Fibroblast of villous mesenchyme (primary cell): ENCODE measurements at regions not wholly inside any gene's neighbourhood (a gene's known extent, or its start where the extent isn't known, plus 50 kb on each side); places are given as distances from the start of the nearest gene placed in this dataset.

Experiments
- DNase-seq: peaks from one replicate; pipeline ENCODE4 v3.0.0-alpha.2; 2010; ENCODE audit warnings: low read depth
- H3K4me3 ChIP-seq: 2 replicates; pipeline ENCODE4 v1.5.1; 2011; ENCODE audit warnings: low read depth, mild to moderate bottlenecking, low read length
- CTCF ChIP-seq: IDR thresholded peaks from 2 replicates; pipeline ENCODE4 v1.5.1; 2012; ENCODE audit warnings: low read depth, mild to moderate bottlenecking, low read length; ENCODE audit not compliant: insufficient read depth

DNA sequence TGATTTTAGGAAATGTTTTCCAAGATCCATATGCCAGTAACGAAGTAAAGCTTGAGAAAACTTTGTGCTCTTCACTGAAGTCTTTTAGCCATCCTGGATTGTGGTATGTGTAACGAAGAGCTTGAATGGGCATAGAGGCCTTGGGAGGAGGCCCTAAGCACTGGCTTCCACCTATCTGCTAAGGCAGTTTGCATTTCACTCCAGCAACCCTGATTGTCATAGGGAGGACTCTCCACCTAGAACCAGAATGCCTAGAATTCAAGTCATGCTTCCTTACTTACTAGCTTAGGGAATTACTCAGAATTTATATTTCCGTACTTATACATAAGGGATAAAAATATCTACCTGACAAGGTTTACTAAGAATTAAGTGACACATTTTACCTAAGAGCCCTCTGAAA lies 451.5 kb downstream of the FBXO15 start:
- no peak for DNase-seq
- H3K4me3 ChIP-seq, result no peak overlapping the region
- TF ChIP-seq CTCF, result no peak

- H3K4me3 ChIP-seq, result no peak overlapping the region
- DNase-seq, result no peak
- TF ChIP-seq CTCF, result no peak
Observed at GRCh38 chr18:73693091-73693490, 454.5 kb downstream of the FBXO15 start.

GRCh38 chr18:73691624-73692023 lies 456.0 kb downstream of the FBXO15 start:
- no peak for DNase-seq
- H3K4me3 ChIP-seq, result no peak overlapping the region
- no peak for TF ChIP-seq CTCF

- no peak for TF ChIP-seq CTCF
- no peak overlapping the region for H3K4me3 ChIP-seq
- peak; percentile 68 for DNase-seq
Observed at GRCh38 chr18:73691118-73691517, 456.5 kb downstream of the FBXO15 start.

DNA sequence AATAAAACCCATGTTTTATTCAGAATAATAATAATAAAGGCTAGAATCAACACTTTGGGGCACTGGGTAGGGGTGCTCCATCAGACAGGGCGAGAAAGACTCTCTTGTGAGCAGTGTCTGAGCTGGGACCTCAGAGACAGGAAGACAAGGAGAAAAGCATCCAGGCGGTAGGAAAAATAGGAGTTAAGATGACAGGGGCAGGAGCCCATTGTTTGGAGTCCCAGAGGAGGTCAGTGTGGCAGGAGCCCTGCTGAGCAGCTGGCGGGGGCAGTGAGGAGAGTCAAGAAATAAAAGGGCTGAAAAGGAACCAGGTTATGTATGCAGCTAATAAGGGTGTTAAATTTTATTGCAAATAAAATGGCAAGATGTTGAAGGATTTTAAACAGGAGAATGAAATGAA lies 457.4 kb downstream of the FBXO15 start:
- DNase-seq, result no peak
- H3K4me3 ChIP-seq, result no peak overlapping the region
- TF ChIP-seq CTCF, result no peak

- TF ChIP-seq CTCF, result no peak
- H3K4me3 ChIP-seq, result no peak overlapping the region
- peak; percentile 82 for DNase-seq
Observed at GRCh38 chr18:73688851-73689711, 458.6 kb downstream of the FBXO15 start.

DNA sequence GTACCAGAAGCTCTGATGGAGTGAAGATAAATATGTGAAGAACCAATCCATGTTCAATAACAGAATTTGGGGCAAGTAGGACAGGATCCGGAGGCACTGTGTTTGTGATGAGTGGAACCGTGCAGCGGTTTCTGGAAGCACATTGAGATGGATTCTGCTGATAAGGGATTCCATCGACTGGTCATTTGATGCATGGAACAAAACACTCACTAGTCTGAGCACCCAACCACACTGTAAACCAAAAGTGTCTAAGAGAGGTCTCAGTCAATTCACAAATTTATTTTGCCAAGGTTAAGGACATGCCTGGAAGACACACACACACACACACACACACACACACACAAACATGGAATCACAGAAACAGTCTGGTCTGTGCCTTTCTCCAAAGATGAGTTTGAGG lies 459.5 kb downstream of the FBXO15 start:
- no peak overlapping the region for H3K4me3 ChIP-seq
- DNase-seq, result no peak
- no peak for TF ChIP-seq CTCF
